ENCODE measurements at regions not wholly inside any gene's neighbourhood (a gene's known extent, or its start where the extent isn't known, plus 50 kb on each side); places are given as distances from the start of the nearest gene placed in this dataset.

GRCh38 chr1:244106837-244107493 lies 55.9 kb downstream of the ZBTB18 start:
- no peak for DNase-seq (ENCODE audit: low read depth in 1 of 2, low spot score in 1 of 2)

DNA sequence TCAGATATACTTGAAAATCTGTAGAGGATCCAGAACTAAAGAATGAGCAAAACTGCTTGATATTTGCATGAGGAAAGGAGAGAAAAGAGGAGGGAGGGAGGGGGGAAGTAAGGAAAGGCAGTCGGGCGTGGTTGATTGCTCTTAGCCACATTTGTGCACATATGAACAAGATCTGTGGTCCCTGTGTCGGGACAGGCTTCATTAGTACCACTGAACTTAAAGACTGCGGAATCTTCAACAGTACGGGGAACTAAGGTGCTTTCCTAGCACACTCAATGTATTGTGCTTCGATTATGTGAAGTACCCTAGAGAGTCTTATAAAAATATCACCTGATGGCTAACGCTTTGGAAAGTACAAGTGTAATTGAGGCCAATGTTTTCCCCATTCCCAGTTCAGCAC lies 59.9 kb downstream of the ZBTB18 start:
- no peak for DNase-seq (ENCODE audit: low read depth in 1 of 2, low spot score in 1 of 2)

- no peak for DNase-seq (ENCODE audit: low read depth in 1 of 2, low spot score in 1 of 2)
Observed at GRCh38 chr1:244112041-244112440, 61.0 kb downstream of the ZBTB18 start.

DNA sequence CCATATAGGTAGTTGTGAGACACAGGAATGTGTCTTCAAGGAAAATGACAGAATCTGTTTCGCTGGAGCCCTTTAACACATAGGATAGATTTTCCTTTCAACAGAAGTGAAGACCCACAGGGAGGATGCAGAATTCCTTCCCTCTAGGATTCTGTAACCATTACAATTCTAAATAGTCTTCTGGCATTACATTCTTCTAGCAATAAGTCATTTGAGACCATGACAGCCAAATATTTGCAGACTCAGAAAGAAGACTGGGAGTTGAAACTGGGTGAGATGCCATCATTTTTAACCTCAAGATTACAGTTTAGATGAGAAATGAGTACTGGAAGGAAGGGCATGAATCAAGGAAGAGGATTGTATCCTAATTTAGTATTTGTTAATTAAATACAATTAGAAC lies 61.6 kb downstream of the ZBTB18 start:
- no peak for DNase-seq (ENCODE audit: low read depth in 1 of 2, low spot score in 1 of 2)

DNA sequence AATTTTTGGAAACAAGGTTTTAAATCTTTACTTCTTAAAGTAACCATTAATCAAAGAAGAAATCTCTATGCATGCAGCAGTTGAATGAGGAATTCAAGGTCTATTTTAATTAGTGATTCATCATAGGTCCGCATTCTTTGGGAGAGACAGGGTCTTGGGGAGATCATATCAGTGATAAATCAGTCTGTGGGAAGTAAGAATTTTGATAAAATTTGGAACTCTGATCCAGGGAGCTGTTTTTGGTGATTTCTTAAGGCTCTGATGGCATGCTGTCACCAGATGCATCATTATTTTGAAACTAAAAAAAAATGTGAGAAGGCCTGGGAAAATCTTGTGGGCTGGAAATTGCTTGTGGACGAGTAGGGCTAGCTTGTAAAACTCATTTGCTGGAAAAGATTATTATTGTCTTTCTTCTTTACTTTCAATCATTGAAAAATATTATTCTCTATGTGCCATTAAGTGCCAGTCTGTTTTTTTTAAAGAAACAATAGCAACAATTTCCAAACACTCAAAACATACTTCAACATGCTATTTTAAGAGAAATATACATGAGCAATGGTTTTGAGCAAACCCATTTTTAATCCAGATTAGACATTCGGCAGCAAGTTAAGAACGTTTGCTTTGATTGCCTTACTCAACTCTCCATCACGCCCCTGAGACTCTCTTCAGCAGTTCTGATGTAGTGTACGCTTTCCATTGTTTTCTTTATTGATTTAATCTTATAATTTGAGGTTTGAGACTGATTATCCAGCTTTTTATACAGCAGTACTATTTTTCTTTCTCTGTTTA lies 62.6 kb downstream of the ZBTB18 start:
- no peak for DNase-seq (ENCODE audit: low read depth in 1 of 2, low spot score in 1 of 2)

GRCh38 chr1:244114892-244115291 lies 63.8 kb downstream of the ZBTB18 start:
- no peak for DNase-seq (ENCODE audit: low read depth in 1 of 2, low spot score in 1 of 2)

- no peak for DNase-seq (ENCODE audit: low read depth in 1 of 2, low spot score in 1 of 2)
Observed at GRCh38 chr1:244116946-244117345, 65.9 kb downstream of the ZBTB18 start.

DNA sequence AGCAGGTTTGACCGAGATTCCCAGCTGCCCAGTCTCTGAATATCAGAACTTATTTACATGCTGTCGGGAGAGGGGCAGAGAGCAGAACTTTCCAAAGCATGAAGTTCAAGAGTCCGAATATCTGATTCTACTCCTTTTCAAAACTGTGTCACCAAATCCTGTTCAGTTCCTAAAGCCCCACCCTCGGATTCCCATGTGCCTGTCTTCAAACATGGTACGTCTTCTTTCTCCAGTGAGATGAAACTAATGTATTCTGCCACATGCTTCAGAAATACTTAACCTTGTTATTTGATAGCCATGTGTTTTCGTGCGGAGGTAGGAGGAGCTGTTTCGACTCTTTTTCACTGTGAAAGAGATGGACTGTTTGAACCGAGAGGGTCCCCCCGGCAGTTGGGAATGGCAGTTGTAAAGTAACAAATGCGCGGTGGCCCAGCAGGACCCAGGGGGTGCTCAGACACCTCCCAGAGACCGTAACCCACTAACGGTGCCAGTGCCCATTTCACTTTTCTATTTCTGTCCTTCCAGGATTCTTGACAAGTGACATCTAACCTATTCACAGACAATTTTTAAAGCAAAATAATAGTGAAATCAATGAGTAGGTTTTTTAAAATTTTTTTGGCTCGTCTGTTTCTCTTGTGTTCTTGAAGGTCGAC lies 67.2 kb downstream of the ZBTB18 start:
- DNase-seq (ENCODE audit: low read depth in 1 of 2, low spot score in 1 of 2) = no peak

GRCh38 chr1:244128591-244129383 lies 77.7 kb downstream of the ZBTB18 start:
- no peak for DNase-seq (ENCODE audit: low read depth in 1 of 2, low spot score in 1 of 2)

DNA sequence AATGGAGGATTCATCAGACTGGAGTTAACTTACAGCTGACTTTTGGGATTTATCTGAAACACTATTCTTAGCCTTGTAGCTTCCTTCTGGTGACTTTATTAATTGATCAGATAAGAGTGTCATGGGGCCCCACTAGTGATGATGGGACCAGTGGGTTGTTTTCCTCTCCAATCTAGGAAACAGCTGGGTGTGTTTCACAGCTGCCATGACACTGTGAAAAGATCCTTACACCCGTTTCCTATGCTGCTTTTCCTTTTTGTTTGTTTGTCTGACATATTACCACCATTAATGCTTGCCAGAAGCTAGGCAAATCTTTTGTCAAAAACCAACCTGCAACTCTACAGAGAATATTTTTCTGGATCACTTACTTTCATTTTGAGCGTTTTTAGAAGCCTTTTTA lies 86.2 kb downstream of the ZBTB18 start:
- no peak for DNase-seq (ENCODE audit: low read depth in 1 of 2, low spot score in 1 of 2)

GRCh38 chr1:244137725-244138124 lies 86.6 kb downstream of the ZBTB18 start:
- DNase-seq (ENCODE audit: low read depth in 1 of 2, low spot score in 1 of 2) = no peak

DNA sequence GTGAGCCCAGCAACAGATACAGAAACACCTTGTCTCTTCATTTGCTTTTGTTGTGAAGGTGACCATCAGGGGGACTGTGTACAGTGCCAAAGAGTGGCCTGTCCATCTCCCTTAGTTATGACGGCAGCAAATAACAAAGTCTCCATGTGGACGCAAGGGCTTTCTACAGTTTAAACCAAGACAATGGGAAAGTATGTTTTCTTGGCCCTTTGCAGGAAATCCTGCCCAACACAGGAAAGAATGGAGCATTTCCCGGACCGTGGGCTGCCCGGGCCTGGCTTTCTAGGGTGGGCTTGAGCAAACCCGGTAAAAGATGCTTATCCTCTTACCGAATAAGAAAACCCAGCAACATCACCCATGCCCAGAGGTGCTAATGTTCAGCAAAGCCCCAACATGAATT lies 87.3 kb downstream of the ZBTB18 start:
- no peak for DNase-seq (ENCODE audit: low read depth in 1 of 2, low spot score in 1 of 2)

GRCh38 chr1:244139655-244140054 lies 88.6 kb downstream of the ZBTB18 start:
- DNase-seq (ENCODE audit: low read depth in 1 of 2, low spot score in 1 of 2) = no peak

- DNase-seq (ENCODE audit: low read depth in 1 of 2, low spot score in 1 of 2) = no peak
Observed at GRCh38 chr1:244140420-244140819, 89.3 kb downstream of the ZBTB18 start.

DNA sequence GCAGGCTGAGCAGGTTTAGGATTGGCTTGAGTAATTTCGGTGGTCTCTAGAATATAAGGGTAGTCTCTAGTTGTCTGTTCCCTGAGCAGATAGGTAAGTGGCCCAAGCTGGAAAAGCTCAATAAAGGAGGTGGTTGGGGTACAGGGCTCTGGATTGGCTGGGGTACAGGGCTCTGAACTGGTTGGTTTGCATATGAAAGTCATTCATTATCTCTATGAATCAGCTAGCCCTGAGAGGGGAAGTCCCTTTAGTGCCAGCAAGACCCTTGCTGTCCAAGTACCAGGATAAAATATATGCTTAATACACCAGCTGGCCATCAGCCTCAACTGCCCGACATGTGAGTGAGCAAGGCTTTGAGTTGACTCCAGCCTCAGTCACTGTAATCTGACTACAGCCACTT lies 93.0 kb downstream of the ZBTB18 start:
- no peak for DNase-seq (ENCODE audit: low read depth in 1 of 2, low spot score in 1 of 2)

DNA sequence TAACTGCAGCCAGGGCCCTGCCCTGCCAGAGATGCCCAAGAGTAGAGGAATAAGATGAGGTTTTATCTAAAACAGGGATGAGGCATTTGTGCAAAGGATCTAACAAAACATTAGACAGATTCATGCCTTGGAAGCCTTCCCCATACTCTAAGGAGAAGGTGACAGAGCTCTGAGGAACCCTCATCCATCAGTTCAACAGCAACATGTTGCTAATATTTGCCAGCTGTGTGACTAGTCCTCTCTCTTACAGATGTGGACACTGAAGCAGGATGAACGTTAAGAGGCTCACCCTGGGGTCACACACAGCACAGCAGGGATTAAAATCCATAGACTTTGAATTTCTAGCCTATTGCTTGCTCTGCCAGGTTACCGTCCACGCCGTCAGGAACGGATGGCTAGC lies 99.0 kb downstream of the ZBTB18 start:
- no peak for DNase-seq (ENCODE audit: low read depth in 1 of 2, low spot score in 1 of 2)

- DNase-seq (ENCODE audit: low read depth in 1 of 2, low spot score in 1 of 2) = no peak
Observed at GRCh38 chr1:244150665-244151064, 99.6 kb downstream of the ZBTB18 start.

- DNase-seq (ENCODE audit: low read depth in 1 of 2, low spot score in 1 of 2) = no peak
Observed at GRCh38 chr1:244151537-244151936, 100.5 kb downstream of the ZBTB18 start.

GRCh38 chr1:244154508-244154871 lies 103.4 kb downstream of the ZBTB18 start:
- DNase-seq (ENCODE audit: low read depth in 1 of 2, low spot score in 1 of 2) = no peak

- DNase-seq (ENCODE audit: low read depth in 1 of 2, low spot score in 1 of 2) = no peak
Observed at GRCh38 chr1:244154872-244155531, 103.9 kb downstream of the ZBTB18 start.

- DNase-seq (ENCODE audit: low read depth in 1 of 2, low spot score in 1 of 2) = no peak
Observed at GRCh38 chr1:244155661-244156060, 104.6 kb downstream of the ZBTB18 start.
